Stimulated activated naive CD4-positive, alpha-beta T cell (primary cell): ENCODE measurements at regions not wholly inside any gene's neighbourhood (a gene's known extent, or its start where the extent isn't known, plus 50 kb on each side); places are given as distances from the start of the nearest gene placed in this dataset.
"Not testable (repeated sequence)": the region's sequence is repeated elsewhere in the genome, so short reads cannot be mapped to it uniquely, and the experiment has no call there.

Experiments used
- DNase-seq, 6 experiments: peaks; one replicate each; lab custom pipeline; 2025; lab: John Stamatoyannopoulos, UW

- DNase-seq = no peak
Measured at GRCh38 chr13:83730674-83731073, 151.6 kb downstream of the SLITRK1 start.

- no peak for DNase-seq
Measured at GRCh38 chr13:83722443-83722842, 159.8 kb downstream of the SLITRK1 start.

DNA sequence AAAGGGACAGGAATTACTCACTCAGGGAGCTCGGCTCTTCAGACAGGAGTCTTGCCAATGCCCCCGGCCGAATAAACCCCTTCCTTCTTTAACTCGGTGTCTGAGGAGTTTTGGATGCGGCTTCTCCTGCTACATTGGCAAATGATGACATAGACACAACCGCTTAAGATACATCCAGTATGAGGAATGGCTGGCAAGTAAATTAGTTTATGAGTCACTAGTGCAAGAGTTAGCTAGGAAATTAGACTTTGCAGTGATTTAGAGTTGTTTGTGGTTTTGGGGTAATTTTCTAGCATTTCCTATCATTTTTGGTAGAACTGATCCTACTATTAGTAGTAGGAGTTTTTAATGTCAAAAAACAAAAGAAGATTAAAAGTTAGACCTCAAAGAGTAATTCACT, 166.2 kb downstream of the SLITRK1 start:
- no peak for DNase-seq

GRCh38 chr13:83714236-83714635, 168.0 kb downstream of the SLITRK1 start:
- no peak for DNase-seq

GRCh38 chr13:83710133-83710515, 172.2 kb downstream of the SLITRK1 start:
- DNase-seq = no peak

- DNase-seq = no peak
Measured at GRCh38 chr13:83709426-83710132, 172.7 kb downstream of the SLITRK1 start.

DNA sequence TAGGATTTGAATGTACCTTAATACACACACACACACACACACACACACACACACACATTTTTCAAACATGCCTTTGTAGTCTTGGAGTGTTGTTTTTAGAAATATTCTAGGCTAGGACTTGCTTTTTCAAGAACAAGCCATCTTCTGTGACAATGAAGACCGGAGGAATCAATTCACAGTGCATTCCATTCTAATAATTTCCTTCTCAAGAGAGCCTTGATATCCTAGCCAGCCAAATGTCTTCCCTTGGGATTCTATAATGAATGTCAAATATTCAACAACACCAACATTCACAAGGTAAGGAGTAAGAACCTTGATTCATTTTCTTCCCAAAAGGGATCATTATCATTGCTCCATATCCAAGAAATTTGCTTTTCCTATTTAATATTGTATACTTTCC, 180.3 kb downstream of the SLITRK1 start:
- no peak for DNase-seq

GRCh38 chr13:83692800-83693199, 189.5 kb downstream of the SLITRK1 start:
- no peak for DNase-seq

GRCh38 chr13:83691966-83692365, 190.3 kb downstream of the SLITRK1 start:
- no peak for DNase-seq

GRCh38 chr13:83681547-83681946, 200.7 kb downstream of the SLITRK1 start:
- no peak for DNase-seq

GRCh38 chr13:83677985-83678384, 204.3 kb downstream of the SLITRK1 start:
- no peak for DNase-seq

- DNase-seq = no peak
Measured at GRCh38 chr13:83672612-83673011, 209.7 kb downstream of the SLITRK1 start.

- DNase-seq = no peak
Measured at GRCh38 chr13:83667606-83668005, 214.7 kb downstream of the SLITRK1 start.

DNA sequence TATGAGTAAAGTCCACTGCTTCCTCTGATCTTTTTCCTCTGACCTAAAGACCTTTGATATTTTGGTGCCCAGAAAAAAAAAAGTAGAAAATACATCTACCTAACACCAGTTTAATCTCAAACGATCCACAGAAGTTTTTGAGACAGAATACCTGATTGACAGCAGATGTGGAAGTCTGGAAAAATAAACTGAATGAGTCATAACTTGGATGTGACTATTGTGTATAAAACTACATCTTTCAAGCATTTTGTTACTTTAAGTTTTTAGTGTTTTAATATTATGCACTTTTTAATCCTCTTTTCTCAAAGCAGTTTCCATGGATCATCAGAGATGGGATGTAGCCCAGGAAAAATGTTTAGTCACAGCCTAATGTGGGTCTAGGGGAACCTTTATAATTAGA, 216.1 kb downstream of the SLITRK1 start:
- DNase-seq = no peak

GRCh38 chr13:83657281-83657680, 225.0 kb downstream of the SLITRK1 start:
- DNase-seq = no peak

- DNase-seq = not testable (repeated sequence)
Measured at GRCh38 chr13:83642617-83643016, 239.7 kb downstream of the SLITRK1 start.

DNA sequence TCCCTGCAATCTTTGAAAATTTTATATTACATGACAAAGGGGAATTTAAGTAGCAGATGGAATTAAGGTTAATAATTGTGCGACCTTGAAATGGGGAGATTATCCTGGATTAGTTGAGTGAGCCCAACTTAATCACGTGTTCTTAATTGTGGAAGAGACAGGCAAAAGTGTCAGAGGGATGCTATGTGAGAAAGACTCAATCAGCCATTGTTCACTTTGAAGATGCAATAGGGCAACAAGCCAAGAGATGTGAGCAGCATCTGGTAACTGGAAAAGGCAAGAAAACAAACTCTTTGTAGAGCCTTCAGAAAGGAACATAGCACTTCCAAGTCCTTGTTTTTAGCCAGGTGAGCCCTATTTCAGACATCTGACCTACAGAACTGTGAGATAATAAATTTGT, 247.7 kb downstream of the SLITRK1 start:
- no peak for DNase-seq

DNA sequence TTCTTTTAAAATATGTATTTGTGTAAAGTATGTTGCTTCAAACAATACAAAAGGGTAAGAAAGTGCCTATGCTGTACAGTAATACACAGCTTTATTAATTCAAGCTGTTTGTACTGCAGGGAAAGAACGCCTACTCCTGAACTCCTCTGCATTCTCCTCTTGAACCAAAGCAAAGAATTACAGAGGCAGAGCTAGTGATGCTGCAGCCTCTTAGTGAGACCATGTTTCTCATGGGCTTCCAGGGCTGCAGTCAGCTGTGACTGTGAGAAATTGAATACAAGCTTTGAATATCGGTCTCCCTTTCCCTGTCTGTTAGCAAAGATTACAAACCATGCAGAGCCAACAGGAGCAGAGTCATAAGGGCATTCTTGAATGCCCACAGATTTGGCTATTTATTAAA, 248.5 kb downstream of the SLITRK1 start:
- no peak for DNase-seq

GRCh38 chr13:83622422-83622784, 259.9 kb downstream of the SLITRK1 start:
- no peak for DNase-seq

- no peak for DNase-seq
Measured at GRCh38 chr13:83621765-83622421, 260.4 kb downstream of the SLITRK1 start.

DNA sequence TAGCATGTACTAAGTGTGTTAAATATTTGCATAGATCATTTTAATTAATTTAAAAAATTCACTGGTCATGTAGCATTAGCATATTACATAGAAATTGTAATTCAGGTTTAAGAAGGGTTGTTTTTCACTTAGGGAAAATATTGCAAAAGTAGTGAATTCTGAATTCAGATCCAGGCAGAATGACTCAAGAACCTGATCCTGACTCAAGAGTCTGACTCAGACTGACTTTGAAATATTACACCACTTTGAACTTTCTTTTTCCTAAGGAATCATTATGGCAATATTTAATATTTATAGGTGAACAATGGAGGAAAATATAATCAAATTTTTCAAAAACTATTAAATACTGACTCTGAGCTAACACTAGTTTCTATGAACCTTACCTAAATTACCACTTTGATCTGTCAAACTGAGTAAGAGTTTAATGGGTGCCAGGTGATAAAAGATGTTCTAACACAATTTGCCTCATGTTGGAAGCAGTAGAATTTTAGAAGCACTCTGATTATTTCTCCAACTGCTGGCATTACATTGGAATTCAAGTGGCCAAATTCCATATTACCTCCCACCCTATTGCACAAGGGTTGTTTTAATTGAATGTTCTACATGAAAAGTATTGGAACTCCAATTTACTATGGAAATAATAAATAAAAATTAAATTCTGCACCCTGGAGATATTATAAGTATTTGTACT, 261.6 kb downstream of the SLITRK1 start:
- DNase-seq = no peak

DNA sequence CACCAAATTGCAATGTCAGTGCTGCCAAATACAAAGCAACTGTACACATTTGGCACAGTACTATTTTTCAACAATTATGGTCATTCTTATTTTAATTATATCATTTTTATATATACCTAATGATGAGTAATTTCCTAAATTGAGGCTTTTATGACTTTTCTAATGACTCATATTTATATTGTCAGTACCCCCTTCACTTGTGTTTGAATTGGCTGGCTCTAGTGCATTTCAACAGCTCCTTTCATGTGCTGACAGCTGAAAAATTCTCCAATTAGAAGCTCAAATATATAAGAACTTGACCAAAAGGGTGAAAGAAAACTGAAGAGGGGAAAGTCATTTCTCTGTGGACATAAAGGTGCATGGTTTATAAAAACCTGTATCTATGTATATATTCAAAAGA, 263.3 kb downstream of the SLITRK1 start:
- DNase-seq = no peak

- DNase-seq = no peak
Measured at GRCh38 chr13:83613524-83613923, 268.8 kb downstream of the SLITRK1 start.
